ENCODE measurements at regions not wholly inside any gene's neighbourhood (a gene's known extent, or its start where the extent isn't known, plus 50 kb on each side); places are given as distances from the start of the nearest gene placed in this dataset.

DNA sequence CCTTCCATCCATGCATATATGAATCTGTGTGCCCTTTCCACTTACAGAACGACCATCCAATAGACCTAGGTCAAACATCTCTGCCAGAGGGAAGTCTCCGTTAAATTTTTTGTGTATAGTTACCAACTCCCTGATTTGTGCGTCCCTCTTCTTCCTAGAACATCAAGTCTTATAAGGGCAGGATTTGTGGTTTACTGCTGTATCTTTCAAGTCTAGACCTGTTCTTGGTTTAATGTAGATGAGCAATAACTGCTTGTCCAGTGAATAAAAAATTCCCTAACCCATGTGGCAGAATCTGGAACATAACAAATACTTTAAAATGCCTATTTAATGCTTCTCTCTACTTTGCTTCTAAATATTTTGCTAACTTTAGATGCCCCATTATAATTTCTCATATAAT lies 988.8 kb downstream of the RAPGEF2 start:
- TF ChIP-seq, protein P1, sequence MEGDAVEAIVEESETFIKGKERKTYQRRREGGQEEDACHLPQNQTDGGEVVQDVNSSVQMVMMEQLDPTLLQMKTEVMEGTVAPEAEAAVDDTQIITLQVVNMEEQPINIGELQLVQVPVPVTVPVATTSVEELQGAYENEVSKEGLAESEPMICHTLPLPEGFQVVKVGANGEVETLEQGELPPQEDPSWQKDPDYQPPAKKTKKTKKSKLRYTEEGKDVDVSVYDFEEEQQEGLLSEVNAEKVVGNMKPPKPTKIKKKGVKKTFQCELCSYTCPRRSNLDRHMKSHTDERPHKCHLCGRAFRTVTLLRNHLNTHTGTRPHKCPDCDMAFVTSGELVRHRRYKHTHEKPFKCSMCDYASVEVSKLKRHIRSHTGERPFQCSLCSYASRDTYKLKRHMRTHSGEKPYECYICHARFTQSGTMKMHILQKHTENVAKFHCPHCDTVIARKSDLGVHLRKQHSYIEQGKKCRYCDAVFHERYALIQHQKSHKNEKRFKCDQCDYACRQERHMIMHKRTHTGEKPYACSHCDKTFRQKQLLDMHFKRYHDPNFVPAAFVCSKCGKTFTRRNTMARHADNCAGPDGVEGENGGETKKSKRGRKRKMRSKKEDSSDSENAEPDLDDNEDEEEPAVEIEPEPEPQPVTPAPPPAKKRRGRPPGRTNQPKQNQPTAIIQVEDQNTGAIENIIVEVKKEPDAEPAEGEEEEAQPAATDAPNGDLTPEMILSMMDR (IDR thresholded peaks at IDR 0.05; ENCODE audit: low read depth, low read length) = no peak
- no peak for TF ChIP-seq EZH2phosphoT487 (IDR thresholded peaks at IDR 0.05; ENCODE audit: low read depth)

All from OCI-LY3 (cell line).